ENCODE measurements at regions not wholly inside any gene's neighbourhood (a gene's known extent, or its start where the extent isn't known, plus 50 kb on each side); places are given as distances from the start of the nearest gene placed in this dataset.
A peak's percentile ranks its signal among the peaks of the same experiment; 100 is the strongest.

- no peak for TF ChIP-seq CTCF (IDR thresholded peaks at IDR 0.05)
- WGBS, 2 donors = 94 to 96% methylated on average over 2 of the region's 2 CpGs
- H3K36me3 ChIP-seq = no peaks in the 10 kb centered on the region
- ATAC-seq (no peak), DNase-seq (no peak), FAIRE-seq (no peak)
- no peaks in the 10 kb centered on the region for H3K9me3 ChIP-seq
- no peaks in the 10 kb centered on the region for H3K4me1 ChIP-seq
- H3K27me3 ChIP-seq = no peaks in the 10 kb centered on the region
- no peak overlapping the region for H3K27ac ChIP-seq
- no peak overlapping the region for H3K4me3 ChIP-seq
- intact Hi-C loops (cut with DNase I) = no loop called here
Measured at GRCh38 chr12:69136931-69137613, 102.3 kb upstream of the CPSF6 start.

- Histone ChIP-seq H3K36me3 (no peaks in the 10 kb centered on the region), H3K27ac (no peak overlapping the region), H3K4me3 (no peak overlapping the region), H3K27me3 (no peaks in the 10 kb centered on the region), H3K9me3 (no peaks in the 10 kb centered on the region), H3K4me1 (no peaks in the 10 kb centered on the region)
- intact Hi-C loops (cut with DNase I) = no loop called here
- TF ChIP-seq CTCF (IDR thresholded peaks at IDR 0.05) = no peak
- 72 to 93% methylated on average over 2 of the region's 2 CpGs for WGBS, 2 donors
- FAIRE-seq (no peak), ATAC-seq (no peak), DNase-seq (no peak)
Measured at GRCh38 chr12:69141074-69141473, 98.3 kb upstream of the CPSF6 start.

DNA sequence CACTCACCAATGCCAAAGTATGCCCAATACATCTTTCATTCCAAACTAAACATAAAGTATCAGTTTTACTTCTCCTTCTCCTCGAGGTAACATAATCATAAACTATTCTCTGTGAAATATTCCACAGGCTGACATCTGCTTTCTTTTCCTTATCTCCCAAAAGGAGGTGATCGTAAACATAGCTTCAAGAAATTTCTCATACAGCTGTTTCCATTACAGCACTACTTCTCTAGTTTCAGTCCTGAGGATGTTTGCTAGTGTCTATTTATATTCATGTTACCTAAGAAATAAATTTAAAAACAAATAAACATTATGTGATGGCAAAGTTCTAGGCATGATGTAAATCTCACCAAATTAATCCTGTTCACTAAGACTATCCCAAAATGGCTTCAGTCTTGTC lies 90.1 kb upstream of the CPSF6 start:
- H3K27ac ChIP-seq = peak overlapping the region; percentile 6 to 56 (median 47)
- no peaks in the 10 kb centered on the region for H3K27me3 ChIP-seq
- no peak for TF ChIP-seq CTCF (IDR thresholded peaks at IDR 0.05)
- DNase-seq (no peak), FAIRE-seq (no peak), ATAC-seq (peak; percentile 36 to 61 (median 44))
- intact Hi-C loops (cut with DNase I) = no loop called here
- H3K4me1 ChIP-seq = peaks cover 6 to 25% (median 11%) of the 10 kb centered on the region in 3 donors
- H3K9me3 ChIP-seq = no peaks in the 10 kb centered on the region
- H3K36me3 ChIP-seq = no peaks in the 10 kb centered on the region
- H3K4me3 ChIP-seq = no peak overlapping the region
- 32 to 37% methylated on average over 2 of the region's 2 CpGs for WGBS, 2 donors

DNA sequence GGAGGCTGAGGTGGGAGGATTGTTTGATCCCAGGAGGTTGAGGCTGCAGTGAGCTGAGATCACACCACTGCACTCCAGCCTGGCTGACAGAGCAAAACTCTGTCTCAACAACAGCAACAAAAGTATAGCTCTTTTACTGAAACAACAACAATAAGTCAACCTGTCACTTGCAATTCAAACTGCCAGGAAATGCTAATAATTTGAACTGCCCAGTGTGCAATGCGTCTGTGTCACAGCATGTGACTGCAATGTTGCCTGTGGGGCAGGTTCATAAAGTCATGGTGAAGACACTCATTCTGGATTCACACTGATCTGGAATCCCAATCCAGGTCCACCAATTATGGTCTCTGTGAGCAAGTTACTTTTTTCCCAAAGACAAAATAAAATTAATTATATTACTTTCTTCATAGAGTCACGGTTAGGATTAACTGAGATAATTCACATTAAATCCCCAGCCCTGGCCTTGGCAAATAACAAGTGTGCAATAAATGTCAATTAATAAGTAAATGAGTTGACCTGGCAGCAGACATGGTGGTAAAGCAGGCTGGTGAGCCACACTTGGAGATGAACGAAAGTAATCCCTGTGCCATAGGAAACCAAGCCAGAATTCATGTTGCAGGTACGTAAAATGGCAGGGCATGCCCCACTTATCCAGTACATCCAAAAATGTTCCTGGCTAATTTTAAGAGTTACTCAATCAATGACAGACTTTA lies 89.1 kb upstream of the CPSF6 start:
- Histone ChIP-seq H3K9me3 (no peaks in the 10 kb centered on the region), H3K27me3 (no peaks in the 10 kb centered on the region), H3K4me3 (no peak overlapping the region), H3K27ac (peak overlapping the region; percentile 6 to 56 (median 47)), H3K36me3 (no peaks in the 10 kb centered on the region), H3K4me1 (peaks cover 6 to 30% (median 11%) of the 10 kb centered on the region in 3 donors)
- intact Hi-C loops (cut with DNase I) = loop anchor here in 2 of 3 donors (10.0 kb wide), 2 partner anchors 105 to 255 kb away; no protein-coding TSS in a partner anchor
- peak in 1 of 6 donors; percentile 23 for DNase-seq
- TF ChIP-seq CTCF (IDR thresholded peaks at IDR 0.05) = no peak
- 19 to 22% methylated on average over 4 of the region's 4 CpGs for WGBS, 2 donors
- peak; percentile 25 to 61 (median 44) for ATAC-seq
- no peak for FAIRE-seq

GRCh38 chr12:69150796-69151127 lies 88.6 kb upstream of the CPSF6 start:
- no peak for DNase-seq
- Histone ChIP-seq H3K36me3 (no peaks in the 10 kb centered on the region), H3K27me3 (no peaks in the 10 kb centered on the region), H3K4me1 (peaks cover 6 to 30% (median 11%) of the 10 kb centered on the region in 3 donors), H3K9me3 (no peaks in the 10 kb centered on the region), H3K4me3 (no peak overlapping the region), H3K27ac (peak overlapping the region; percentile 1 to 56 (median 44))
- WGBS, 2 donors = 5 to 20% methylated on average over 2 of the region's 2 CpGs
- intact Hi-C loops (cut with DNase I) = loop anchor here in 2 of 3 donors (10.0 kb wide), 2 partner anchors 104 to 256 kb away; no protein-coding TSS in a partner anchor
- TF ChIP-seq CTCF (IDR thresholded peaks at IDR 0.05) = no peak
- no peak for FAIRE-seq
- peak; percentile 31 to 63 (median 46) for ATAC-seq

All from pancreas (tissue), 10 donors.